Mucosa of rectum (tissue), 2 donors: ENCODE measurements at regions not wholly inside any gene's neighbourhood (a gene's known extent, or its start where the extent isn't known, plus 50 kb on each side); places are given as distances from the start of the nearest gene placed in this dataset.
"Not testable (repeated sequence)": the region's sequence is repeated elsewhere in the genome, so short reads cannot be mapped to it uniquely, and the experiment has no call there.

Experiments
- H3K27ac ChIP-seq, 2 donors: one replicate each; pipeline ENCODE4 v1.7.0; 2013; ENCODE audit warnings: inconsistent platforms in 2 of 2, low read depth in 2 of 2, low read length in 2 of 2
- H3K27me3 ChIP-seq, 2 donors: one replicate each; pipeline ENCODE4 v1.7.0; 2013; ENCODE audit warnings: low read length in 2 of 2; ENCODE audit not compliant: control insufficient read depth in 2 of 2, insufficient read depth in 2 of 2
- H3K36me3 ChIP-seq, 2 donors: one replicate each; pipeline ENCODE4 v1.7.0; 2013; ENCODE audit warnings: low read length in 2 of 2; ENCODE audit not compliant: control insufficient read depth in 2 of 2, insufficient read depth in 2 of 2
- H3K4me1 ChIP-seq, 2 donors: one replicate each; pipeline ENCODE4 v1.7.0; 2013; ENCODE audit warnings: low read length in 2 of 2, mild to moderate bottlenecking in 1 of 2; ENCODE audit not compliant: control insufficient read depth in 2 of 2, insufficient read depth in 2 of 2
- H3K4me3 ChIP-seq, 2 donors: one replicate each; pipeline ENCODE4 v1.7.0; 2013; ENCODE audit warnings: low read length in 2 of 2
- H3K9ac ChIP-seq, 2 donors: one replicate each; pipeline ENCODE4 v1.7.0; 2013; ENCODE audit warnings: low read length in 2 of 2, low read depth in 1 of 2, mild to moderate bottlenecking in 1 of 2
- H3K9me3 ChIP-seq, 2 donors: one replicate each; pipeline ENCODE4 v1.7.0; 2013; ENCODE audit warnings: low read length in 2 of 2; ENCODE audit not compliant: control insufficient read depth in 2 of 2
- donor health status: healthy.
- donor health status: Normal muscosa, but diverticular disease.

GRCh38 chr5:17064241-17064640 lies 128.2 kb upstream of the MYO10 start:
- Histone ChIP-seq H3K4me3 (no peak overlapping the region), H3K9me3 (no peaks in the 10 kb centered on the region), H3K27me3 (no peaks in the 10 kb centered on the region), H3K4me1 (no peaks in the 10 kb centered on the region), H3K27ac (no peak overlapping the region), H3K9ac (no peak overlapping the region), H3K36me3 (no peaks in the 10 kb centered on the region)

- no peak overlapping the region for H3K4me3 ChIP-seq
- no peaks in the 10 kb centered on the region for H3K27me3 ChIP-seq
- H3K9me3 ChIP-seq: no peaks in the 10 kb centered on the region
- no peak overlapping the region for H3K9ac ChIP-seq
- no peaks in the 10 kb centered on the region for H3K36me3 ChIP-seq
- no peak overlapping the region for H3K27ac ChIP-seq
- peaks cover 4% of the 10 kb centered on the region in 2 donors for H3K4me1 ChIP-seq
Measured at GRCh38 chr5:17065458-17065857, 129.4 kb upstream of the MYO10 start.

GRCh38 chr5:17066026-17066425 lies 129.9 kb upstream of the MYO10 start:
- not testable (repeated sequence) for H3K27ac ChIP-seq, H3K9me3 ChIP-seq, H3K27me3 ChIP-seq, H3K4me1 ChIP-seq, H3K36me3 ChIP-seq, H3K9ac ChIP-seq, H3K4me3 ChIP-seq

DNA sequence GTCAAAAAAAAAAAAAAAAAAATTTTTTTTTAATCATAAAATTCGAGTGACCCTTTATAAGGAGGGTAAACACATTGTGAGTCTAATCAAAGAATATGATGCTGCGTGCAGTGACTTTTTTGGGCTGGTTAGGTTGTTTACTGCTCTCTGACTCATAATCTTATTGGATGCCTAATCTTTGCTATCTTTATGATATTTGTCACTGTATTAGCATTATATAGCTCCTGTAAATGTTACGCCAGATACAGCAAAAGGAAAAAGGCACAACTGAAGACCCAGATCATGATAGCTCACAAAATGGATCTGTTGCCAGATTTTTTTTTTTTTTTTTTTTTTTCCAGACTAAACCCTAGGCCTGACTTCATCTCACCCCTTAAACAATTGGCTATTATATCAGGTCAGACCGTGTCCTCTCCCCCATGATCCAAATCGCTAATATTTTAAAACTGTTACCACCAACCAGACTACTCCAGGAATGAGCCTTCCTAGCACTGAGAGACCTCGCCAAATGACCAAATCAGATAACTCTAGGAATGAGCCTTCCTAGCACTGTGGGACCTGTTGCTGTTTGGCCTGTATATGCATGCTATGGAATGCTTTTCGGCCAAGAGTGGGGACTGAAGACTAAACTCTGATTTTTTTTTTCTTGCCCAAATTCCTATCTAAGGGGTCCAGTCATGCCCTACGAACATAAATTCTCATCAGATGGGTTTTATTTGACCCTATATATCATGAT lies 131.7 kb upstream of the MYO10 start:
- Histone ChIP-seq H3K36me3 (no peaks in the 10 kb centered on the region), H3K9ac (no peak overlapping the region), H3K27ac (no peak overlapping the region), H3K4me3 (no peak overlapping the region), H3K27me3 (no peaks in the 10 kb centered on the region), H3K4me1 (peaks cover 4% of the 10 kb centered on the region in 2 donors), H3K9me3 (no peaks in the 10 kb centered on the region)

GRCh38 chr5:17069995-17070511 lies 134.0 kb upstream of the MYO10 start:
- H3K27me3 ChIP-seq: no peaks in the 10 kb centered on the region
- H3K27ac ChIP-seq: no peak overlapping the region
- no peaks in the 10 kb centered on the region for H3K9me3 ChIP-seq
- H3K36me3 ChIP-seq: no peaks in the 10 kb centered on the region
- no peak overlapping the region for H3K4me3 ChIP-seq
- no peak overlapping the region for H3K9ac ChIP-seq
- peaks cover 4% of the 10 kb centered on the region in 2 donors for H3K4me1 ChIP-seq

DNA sequence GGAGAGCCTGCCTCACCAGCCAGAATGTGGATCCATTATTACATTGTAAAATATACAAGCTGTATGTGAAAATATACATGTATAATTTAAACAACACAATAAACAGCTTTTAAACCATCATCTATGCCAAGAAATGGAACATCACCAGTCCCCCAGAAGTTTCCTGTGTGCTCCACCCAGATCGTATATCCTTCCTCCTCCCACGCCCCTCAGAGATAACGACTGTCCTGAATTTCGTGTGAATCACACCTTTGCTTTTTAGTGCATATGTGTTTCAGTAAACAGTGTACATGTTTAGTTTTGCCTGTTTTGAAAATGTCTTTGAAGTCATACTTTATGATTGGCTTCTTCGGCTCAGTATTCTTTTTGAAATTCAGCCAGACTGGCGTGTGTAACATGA lies 134.6 kb upstream of the MYO10 start:
- H3K27me3 ChIP-seq: no peaks in the 10 kb centered on the region
- H3K36me3 ChIP-seq: no peaks in the 10 kb centered on the region
- no peak overlapping the region for H3K27ac ChIP-seq
- no peak overlapping the region for H3K9ac ChIP-seq
- H3K4me1 ChIP-seq: peaks cover 4% of the 10 kb centered on the region in 2 donors
- no peak overlapping the region for H3K4me3 ChIP-seq
- no peaks in the 10 kb centered on the region for H3K9me3 ChIP-seq

- no peaks in the 10 kb centered on the region for H3K9me3 ChIP-seq
- H3K9ac ChIP-seq: no peak overlapping the region
- H3K4me1 ChIP-seq: peaks cover 1 to 2% of the 10 kb centered on the region in 2 donors
- H3K36me3 ChIP-seq: no peaks in the 10 kb centered on the region
- no peak overlapping the region for H3K4me3 ChIP-seq
- no peaks in the 10 kb centered on the region for H3K27me3 ChIP-seq
- no peak overlapping the region for H3K27ac ChIP-seq
Measured at GRCh38 chr5:17075236-17075635, 139.1 kb upstream of the MYO10 start.

- no peak overlapping the region for H3K4me3 ChIP-seq
- H3K9ac ChIP-seq: no peak overlapping the region
- H3K36me3 ChIP-seq: no peaks in the 10 kb centered on the region
- H3K9me3 ChIP-seq: no peaks in the 10 kb centered on the region
- no peaks in the 10 kb centered on the region for H3K27me3 ChIP-seq
- H3K4me1 ChIP-seq: no peaks in the 10 kb centered on the region
- H3K27ac ChIP-seq: no peak overlapping the region
Measured at GRCh38 chr5:17076272-17076671, 140.2 kb upstream of the MYO10 start.

- H3K27ac ChIP-seq: no peak overlapping the region
- H3K4me3 ChIP-seq: no peak overlapping the region
- H3K4me1 ChIP-seq: no peaks in the 10 kb centered on the region
- H3K27me3 ChIP-seq: no peaks in the 10 kb centered on the region
- no peaks in the 10 kb centered on the region for H3K36me3 ChIP-seq
- no peak overlapping the region for H3K9ac ChIP-seq
- no peaks in the 10 kb centered on the region for H3K9me3 ChIP-seq
Measured at GRCh38 chr5:17077440-17078233, 139.8 kb upstream of the BASP1 start.

DNA sequence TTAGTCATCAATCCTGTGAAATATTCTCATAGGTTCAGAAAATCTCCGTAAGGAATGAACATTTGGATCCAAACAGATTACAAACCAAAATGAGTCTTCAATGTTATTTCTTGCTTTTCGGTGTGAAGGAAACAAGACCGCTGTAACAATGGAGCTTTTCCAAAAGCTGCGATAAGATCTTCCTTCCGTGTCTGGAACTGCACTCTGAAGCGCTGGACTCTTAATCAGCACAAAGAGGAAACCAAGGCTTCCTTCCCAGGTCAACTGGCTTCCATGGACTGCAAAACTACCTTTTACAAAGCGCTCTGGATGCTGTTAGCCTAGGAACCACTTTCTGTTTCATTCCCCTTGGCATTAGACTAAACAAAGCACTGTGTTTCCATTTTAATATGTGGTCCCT lies 137.9 kb upstream of the BASP1 start:
- no peak overlapping the region for H3K9ac ChIP-seq
- H3K36me3 ChIP-seq: no peaks in the 10 kb centered on the region
- H3K27ac ChIP-seq: no peak overlapping the region
- no peak overlapping the region for H3K4me3 ChIP-seq
- H3K9me3 ChIP-seq: no peaks in the 10 kb centered on the region
- no peaks in the 10 kb centered on the region for H3K27me3 ChIP-seq
- H3K4me1 ChIP-seq: no peaks in the 10 kb centered on the region
